HG02973 (cell line): ENCODE measurements at regions not wholly inside any gene's neighbourhood (a gene's known extent, or its start where the extent isn't known, plus 50 kb on each side); places are given as distances from the start of the nearest gene placed in this dataset.

Experiments used
- ATAC-seq: cut with Tn5 transposase; IDR thresholded peaks from one replicate; pipeline ENCODE4 v1.9.1; 2021; ENCODE audit warnings: moderate library complexity; ENCODE audit not compliant: unreplicated experiment

DNA sequence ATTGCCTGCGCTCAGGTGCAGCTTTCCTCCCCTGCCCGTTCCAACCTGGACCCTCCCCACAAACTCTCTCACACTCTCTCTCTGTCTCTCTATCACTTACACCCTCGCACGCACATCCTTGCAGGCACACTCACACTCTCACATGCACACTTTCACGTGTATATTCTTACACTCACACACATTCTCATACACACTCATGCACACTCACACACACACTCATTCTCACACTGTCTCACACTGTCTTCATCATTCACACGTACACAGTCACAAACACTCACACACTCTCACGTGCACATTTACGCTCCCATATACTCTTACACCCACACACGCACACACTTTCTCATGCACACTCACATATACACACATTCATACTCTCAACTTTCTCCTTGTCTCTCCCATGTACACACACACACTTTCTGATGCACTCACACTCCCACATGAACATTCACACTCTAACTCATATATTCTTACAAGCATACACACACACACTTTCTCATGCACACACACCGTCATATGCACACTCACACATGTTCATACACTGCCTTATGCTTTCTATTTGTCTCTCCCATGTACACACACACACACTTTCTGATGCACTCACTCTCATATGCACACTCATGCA lies 229.3 kb downstream of the SNX18 start:
- no peak for ATAC-seq

DNA sequence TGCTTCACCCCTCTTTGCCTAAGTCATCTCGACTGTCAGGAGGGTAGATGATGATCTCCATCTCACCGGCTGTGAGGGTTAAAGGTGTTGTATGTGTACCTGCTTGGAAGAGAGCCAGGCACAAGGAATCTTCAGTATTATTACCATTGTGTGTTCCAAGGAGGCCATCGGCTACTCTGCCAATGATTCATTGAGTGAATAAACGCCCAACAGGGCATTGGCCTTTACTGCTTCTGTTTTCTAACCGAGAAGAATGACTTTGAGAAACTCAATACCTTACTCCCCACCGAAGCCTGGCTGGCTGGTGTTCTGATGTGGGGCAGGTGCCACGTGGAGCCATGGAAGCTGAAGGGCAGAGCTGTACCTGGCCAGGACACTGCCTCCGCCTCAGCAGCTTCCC lies 228.8 kb downstream of the SNX18 start:
- ATAC-seq, result no peak

- ATAC-seq, result no peak
Measured at GRCh38 chr5:54745599-54745998, 228.0 kb downstream of the SNX18 start.

DNA sequence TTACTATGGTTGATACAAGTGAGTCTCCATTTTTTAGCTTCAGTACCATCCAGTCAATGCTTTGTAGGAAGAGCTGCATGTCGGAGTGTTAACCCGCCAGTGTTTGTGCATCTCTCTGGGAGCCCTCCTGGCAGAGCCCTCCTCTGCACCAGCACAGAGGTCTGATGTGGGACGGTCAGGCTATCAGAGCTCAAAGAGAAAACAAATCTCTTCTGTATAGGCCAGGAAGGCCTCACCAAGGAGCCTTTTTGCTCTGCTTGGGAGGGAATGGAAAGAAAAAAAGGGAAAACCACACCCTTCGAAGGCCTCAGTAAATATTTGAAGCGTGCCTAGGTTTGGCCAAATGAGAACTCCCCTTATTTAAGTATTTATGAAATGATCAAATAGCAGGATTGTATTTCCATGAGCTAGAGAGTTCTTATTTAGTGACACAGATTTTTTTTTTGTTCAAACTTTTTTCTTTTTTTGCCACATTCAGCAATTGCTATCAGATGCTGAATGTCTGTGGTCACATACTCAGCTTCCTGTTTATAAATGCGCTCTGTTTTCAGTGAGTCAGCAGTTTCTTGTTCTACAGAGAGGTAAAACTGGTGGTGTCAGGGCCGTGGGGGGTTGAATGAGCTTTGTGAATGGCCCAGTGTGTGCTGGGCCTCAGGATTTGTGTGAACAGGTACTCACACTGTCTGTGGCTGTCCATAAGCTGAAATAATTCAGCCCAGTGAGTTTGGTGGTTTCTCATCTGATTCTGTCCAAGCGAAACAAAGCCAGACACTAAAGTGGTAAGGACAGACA lies 226.6 kb downstream of the SNX18 start:
- peak; percentile 78 for ATAC-seq

- ATAC-seq, result no peak
Measured at GRCh38 chr5:54743581-54743980, 226.0 kb downstream of the SNX18 start.

DNA sequence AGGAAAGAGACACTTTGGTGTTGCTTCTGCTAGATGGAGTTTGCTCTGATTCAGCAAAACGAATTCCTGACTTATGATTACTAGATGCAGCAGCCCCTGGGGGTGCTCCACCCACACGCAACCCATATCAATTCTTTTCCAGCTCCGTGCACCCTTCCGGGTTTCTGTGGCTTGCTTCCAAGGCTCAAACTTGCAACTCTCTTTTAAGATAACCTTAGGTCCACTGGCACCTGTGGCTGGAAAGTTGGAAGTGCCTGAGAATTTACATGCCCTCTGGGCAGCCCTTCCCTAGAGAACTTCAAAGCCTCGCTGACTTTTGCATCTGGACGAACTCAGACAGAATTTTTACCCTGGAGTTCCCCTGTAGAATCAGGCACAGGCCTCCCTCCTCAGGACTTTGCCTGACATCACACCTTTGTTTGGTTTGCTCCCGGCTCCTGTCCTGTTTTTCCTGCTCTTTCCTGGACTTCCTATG lies 224.9 kb downstream of the SNX18 start:
- ATAC-seq, result no peak

- ATAC-seq, result no peak
Measured at GRCh38 chr5:54741711-54742110, 224.2 kb downstream of the SNX18 start.

DNA sequence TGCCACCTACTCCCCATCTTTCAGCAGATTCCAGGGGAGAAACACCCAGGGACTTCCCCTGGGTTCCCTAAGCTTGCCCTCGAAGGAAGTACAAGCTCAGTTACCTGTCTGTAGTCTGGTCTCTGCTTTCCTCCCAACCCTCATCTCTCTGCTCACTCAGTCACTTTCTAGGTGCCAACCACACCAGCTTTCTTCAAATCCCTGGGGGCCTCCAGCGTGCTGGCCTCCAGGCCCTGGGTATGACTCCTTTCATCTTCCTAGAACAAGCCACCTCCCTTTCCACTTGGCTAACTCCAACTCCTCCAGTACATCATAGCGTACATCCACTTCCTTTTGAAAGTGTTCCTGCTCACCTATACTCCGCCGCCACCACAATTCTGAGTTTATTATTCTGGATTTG lies 222.6 kb downstream of the SNX18 start:
- no peak for ATAC-seq

GRCh38 chr5:54739371-54739770 lies 221.8 kb downstream of the SNX18 start:
- ATAC-seq, result no peak

DNA sequence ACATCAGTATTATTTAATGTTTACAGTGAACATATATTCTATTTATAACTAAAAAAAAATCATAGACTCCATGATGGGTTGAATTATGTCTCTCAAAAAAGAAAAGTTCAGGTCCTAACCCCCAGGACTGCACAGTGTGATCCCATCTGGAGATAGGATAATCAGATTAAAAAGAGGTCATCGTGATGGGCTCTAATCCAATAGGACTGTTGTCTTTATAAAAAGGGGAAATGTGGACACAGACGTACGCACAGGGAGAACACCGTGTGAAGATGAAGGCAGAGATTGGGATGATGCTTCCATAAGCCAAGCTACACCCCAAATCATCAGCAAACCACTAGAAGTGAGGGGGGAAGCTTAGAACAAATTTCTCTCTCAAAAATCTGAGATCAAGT lies 221.4 kb downstream of the SNX18 start:
- ATAC-seq, result no peak

- ATAC-seq, result no peak
Measured at GRCh38 chr5:54738118-54738972, 220.8 kb downstream of the SNX18 start.

DNA sequence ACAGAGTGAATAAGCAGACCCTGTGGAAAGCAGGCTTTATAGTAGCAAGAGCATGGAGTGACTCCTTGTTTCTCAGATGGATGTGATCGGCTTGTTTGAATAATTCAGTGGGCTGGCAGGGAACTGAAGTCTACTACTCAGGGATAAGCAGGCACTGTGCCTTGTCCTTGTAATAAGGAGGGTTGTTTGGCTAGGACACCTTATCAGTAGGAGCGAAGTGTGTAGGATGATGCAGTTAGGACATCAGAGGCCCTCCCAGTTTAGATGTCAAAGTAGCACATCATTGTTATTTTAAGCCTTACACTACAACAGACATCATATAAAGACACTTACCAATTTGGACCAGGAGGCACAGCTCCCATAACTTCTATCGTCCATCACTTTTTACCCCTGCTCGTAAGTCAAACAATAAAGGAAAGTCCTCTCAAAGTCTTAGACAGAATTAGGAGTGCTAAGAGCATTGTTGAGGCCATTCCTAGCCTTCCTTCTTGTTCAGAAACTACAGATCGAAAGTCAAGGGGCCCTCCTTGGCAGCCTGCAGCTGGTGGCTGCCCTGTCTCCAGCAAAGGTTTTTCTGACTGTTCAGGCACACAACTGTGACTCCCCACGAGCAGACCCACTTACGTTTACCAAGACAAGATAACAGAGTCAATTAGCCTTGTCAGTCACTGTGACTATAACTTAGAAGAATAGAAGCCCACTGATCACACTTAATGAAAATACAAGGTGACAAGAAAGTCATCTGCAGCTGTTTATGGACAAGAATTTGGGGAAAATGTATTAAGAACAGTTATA lies 218.6 kb downstream of the SNX18 start:
- ATAC-seq, result no peak

- ATAC-seq, result no peak
Measured at GRCh38 chr5:54733101-54733500, 215.5 kb downstream of the SNX18 start.

GRCh38 chr5:54732108-54732507 lies 214.5 kb downstream of the SNX18 start:
- ATAC-seq, result no peak

GRCh38 chr5:54728588-54728915 lies 211.0 kb downstream of the SNX18 start:
- no peak for ATAC-seq

GRCh38 chr5:54727874-54728587 lies 210.5 kb downstream of the SNX18 start:
- ATAC-seq, result no peak

- ATAC-seq, result no peak
Measured at GRCh38 chr5:54725391-54726280, 208.1 kb downstream of the SNX18 start.

DNA sequence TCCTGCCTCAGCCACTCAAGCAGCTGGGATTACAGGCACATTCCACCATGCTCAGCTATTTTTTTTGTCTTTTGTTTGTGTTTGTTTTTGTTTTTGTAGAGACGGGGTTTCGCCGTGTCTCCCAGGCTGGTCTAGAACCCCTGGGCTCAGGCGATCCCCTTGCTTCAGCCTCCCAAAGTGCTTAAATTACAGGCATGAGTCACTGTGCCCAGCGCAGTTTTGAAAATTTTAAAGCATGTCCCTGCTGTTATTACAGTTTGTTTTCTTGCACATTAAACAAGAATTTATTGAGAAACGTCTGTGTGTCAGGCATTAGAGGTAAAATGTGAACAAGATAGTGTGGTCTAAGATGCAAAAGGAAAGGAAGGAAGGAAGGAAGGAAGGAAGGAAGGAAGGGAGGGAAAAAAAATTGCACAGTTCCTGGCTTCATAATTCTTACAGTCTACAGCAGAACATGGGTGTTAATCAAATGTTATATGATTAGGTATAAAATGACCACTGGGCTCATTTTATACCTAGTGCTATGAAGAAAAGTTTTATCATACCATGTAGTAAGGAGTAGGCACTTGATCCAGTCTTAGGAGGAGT lies 205.4 kb downstream of the SNX18 start:
- no peak for ATAC-seq
